Raji (cell line): ENCODE measurements at regions not wholly inside any gene's neighbourhood (a gene's known extent, or its start where the extent isn't known, plus 50 kb on each side); places are given as distances from the start of the nearest gene placed in this dataset.
A peak's percentile ranks its signal among the peaks of the same experiment; 100 is the strongest.

Experiments used
- POLR2A ChIP-seq: IDR thresholded peaks from 2 replicates; pipeline ENCODE4 v1.6.1; 2011; ENCODE audit warnings: low read depth, low read length, control low read depth; ENCODE audit not compliant: insufficient read depth

DNA sequence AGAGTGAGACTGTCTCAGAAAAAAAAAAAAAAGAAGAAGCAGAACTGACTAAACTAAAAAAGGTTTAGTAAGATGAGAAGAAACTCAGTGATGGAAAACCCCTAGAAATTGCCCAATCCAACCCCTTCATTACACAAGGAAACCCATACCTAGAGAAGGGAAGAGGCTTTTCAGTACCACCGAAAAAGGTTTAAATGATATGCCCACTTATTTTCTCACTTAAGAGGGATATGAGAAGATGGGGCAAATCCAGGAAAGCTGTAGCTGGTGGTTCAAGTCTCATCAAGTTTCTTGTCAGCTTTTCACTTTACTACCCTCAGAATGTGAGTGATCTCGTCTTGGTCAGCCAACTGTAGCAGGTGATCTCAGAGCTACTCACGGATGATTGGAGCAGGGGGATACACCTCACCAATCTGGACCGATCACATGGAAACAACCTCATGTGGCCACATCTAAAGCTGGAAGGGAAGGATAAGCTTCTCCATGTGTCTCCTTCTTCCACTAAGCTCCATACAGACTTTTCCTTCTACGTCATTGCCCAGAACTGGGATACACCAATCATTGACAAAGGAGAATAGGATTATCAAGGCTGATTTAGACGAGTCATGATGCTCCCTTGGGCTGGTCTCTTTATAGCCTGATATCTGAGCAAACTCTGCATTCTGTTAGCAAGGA, 126.7 kb upstream of the POU3F1 start:
- TF ChIP-seq POLR2A = no peak

DNA sequence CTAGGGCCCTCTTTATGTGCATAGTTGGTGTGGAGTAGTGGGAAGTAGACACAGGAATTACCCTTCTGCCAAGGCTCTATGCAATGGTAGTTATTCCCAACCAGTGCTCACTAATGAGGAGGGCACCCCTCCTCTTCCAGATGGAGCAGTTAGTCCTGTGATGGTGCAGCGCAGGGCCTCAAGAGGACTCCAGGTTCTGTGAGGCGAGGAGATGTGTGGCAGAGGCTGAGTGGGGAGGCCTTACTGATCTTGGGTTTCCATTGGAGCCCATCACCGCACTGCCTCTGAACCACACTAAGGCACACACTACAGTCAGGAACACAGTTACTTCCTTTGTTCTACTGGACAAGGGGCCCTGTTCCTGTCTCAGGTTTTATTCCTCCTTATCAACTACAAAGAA, 122.5 kb upstream of the POU3F1 start:
- no peak for TF ChIP-seq POLR2A

DNA sequence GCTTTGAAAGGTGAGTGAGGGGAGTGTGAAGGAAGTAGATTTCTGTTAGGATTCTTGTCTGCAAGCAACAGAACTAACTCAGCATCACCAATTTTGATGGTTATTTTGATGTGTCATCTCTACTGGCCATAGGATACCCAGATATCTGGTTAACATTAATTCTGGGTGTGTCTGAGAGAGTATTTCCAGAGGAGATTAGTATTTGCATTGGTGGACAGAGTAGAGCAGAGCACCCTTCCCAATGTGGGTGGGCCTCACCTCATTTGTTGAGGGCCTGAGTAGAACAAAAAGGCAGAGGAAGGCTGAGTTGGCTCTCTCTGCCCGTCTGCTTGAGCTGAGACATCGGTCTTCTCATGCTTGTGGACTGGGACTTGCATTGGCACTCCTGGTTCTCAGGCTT, 121.8 kb upstream of the POU3F1 start:
- no peak for TF ChIP-seq POLR2A

DNA sequence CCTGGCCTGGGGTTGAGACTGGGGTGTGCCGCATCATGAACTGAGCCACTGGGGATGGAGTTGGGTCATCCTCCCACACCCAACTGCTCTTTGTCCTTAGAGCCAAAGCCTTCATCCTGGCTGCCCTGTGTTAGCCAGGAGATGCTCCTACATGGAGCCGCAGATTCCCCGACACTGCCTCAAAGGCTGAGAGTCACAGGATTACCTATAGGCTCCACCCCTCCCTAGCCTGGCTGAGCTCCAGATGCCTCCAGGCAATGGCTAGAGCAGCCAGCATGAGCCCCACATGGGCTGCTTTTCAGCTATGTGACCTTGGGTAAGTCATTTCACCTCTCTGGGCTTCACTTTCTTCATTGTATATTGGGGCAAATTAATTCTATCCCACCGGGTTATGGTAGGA, 119.9 kb upstream of the POU3F1 start:
- TF ChIP-seq POLR2A = no peak

DNA sequence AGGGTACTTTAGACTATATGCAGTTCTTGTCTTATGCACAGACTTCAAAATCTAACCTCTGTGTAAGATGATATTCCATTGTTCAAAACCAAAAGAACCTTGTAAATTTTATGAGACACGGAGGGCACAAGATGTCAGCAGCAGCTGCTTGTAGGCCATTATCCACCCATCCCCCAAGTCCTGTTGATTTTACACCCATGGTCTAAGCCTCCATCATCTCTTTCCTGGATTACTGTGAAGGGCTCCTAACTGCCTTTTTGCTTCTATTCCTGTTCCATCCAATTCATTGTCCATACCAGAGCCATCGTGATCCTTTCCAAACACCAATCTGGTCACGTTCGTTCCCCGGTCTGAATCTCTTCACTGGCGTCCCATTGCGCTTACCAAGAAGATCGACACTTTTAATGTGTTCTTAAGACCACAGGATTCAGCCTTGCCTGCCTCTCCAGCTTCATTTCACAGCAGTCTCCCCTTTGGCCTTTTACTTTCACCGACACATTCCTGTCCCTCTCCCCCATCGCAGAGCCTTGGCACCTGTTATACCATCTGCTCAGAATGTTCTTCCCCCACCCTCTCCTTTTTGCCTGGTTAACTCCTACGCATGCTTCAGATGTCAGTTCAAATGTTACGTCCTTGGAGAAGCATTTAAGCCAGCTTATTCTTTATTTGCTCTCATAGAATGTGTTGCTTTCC, 107.3 kb upstream of the POU3F1 start:
- TF ChIP-seq POLR2A = peak; percentile 75

DNA sequence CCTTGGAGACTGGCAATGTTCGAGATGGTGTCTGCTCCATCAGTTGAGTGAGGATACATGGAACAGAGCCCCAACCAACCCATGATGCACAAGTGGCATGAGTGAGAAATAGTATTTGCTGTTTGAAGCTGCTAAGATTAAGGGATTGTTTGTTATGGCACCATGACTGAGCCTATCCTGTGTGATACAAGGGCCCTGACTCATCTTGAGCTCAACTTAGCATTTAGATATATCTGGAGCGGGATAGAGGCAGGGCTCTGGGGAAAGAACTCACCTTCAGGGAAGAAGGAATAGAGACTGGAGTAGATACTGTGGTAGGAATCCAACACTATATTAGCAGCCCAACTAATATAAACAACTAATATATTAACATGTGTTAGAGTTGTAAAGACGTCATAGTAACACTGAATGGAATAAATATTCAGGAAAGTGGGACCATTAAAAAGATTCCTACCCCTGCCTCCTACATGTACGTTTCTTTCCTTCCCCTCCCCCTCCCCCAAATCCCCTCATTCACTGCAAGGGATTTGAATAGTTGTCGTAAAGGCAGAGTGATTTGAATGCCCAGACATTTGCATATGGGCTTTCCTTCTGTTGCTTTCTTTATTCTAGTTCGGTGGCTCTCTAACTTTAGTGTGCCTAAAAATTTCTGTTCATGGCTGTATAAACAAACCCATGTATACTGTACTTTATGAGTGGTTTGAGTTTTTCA, 106.6 kb upstream of the POU3F1 start:
- TF ChIP-seq POLR2A = no peak; the same call in 1 of the 2 replicates

DNA sequence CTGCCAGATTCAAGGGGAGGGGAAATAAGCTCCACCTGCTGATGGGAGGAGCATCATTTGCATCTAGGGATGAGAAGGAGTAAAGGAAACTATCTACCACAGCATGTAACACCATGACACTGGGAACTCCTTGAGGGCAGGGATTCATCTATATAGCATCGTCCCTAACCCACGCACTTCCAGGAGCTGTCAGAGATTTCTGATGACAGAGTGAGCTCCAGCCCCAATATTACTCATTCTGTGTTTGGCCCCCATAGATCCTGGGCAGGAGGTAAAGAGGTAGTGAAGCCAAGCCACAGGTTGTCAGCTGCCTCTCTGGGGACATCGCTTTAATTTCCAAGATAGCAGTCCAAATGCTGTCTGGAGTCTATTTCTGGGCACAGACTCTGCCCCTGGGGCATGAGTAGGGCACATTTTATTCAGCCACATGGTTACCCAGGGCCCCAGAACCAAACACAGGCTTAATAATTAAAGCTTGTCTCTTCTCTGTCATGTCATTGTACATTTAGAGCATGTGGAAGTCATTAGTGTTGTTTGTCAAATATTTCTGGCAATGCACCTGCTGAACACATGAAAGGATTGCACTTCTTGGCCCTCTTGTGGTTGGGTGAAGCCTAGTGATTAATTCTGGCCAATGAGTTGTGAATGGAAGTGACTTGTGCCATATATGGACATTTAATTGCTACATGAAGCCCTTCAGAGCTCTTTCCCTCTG, 105.9 kb upstream of the POU3F1 start:
- TF ChIP-seq POLR2A = peak; percentile 72

GRCh38 chr1:38151399-38151798, 104.8 kb upstream of the POU3F1 start:
- TF ChIP-seq POLR2A = peak; percentile 23; the same call in 1 of the 2 replicates

- no peak for TF ChIP-seq POLR2A
These were observed 96.0 kb upstream of the POU3F1 start for GRCh38 chr1:38142606-38143005.

DNA sequence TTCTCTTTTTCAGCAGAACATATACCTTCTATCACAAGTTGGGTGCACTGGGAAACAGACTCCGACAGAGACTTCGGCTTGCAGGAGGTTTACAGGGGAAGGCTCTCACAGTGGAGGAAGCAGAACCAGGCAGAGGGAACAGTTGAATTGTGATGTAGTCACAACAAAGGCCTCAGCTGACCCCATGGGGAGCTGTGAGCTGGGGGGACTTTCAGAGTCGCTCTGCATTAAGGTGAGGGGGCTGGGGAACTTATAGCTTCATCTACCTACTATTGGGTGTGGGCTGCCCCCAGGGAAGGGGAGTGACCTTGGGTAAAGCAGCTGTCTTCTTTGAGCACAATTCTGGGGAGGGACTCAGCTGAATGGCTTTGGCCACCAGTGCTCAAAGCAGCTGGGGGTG, 94.9 kb upstream of the POU3F1 start:
- no peak for TF ChIP-seq POLR2A

DNA sequence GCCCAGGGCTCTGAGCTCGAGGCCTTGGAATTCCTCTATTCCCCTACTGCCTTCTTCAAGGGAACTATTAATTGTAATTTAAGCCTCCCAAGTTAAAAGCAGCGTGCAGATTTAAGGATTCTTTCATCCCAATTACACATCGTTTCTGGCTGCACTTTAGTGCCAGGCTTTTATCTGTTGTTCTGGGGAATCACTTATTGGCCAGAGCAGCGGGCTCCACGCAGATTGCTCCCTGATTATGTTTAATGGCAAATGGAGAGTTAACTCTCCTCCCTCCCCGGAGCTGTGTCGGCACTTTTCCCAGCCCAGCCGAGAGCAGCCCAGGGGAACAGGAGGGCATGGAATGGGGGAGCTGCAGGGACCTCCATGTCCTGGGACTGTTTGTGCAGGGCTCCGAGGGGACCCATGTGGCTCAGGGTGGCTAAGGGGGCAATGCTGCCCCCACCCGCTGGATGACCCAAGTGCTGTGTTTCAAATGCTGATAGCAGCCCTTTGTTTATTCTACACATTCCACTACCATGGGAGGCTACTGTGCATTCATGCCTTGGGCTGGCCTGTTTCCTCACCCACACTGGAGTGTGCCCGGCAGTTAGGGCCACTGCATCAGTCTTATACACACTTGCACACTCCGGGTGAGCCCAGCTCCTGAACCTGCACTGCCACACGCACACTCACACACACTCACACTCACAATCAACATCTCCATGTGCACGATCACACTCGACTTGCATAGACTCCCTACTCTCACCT, 93.3 kb upstream of the POU3F1 start:
- TF ChIP-seq POLR2A = no peak

DNA sequence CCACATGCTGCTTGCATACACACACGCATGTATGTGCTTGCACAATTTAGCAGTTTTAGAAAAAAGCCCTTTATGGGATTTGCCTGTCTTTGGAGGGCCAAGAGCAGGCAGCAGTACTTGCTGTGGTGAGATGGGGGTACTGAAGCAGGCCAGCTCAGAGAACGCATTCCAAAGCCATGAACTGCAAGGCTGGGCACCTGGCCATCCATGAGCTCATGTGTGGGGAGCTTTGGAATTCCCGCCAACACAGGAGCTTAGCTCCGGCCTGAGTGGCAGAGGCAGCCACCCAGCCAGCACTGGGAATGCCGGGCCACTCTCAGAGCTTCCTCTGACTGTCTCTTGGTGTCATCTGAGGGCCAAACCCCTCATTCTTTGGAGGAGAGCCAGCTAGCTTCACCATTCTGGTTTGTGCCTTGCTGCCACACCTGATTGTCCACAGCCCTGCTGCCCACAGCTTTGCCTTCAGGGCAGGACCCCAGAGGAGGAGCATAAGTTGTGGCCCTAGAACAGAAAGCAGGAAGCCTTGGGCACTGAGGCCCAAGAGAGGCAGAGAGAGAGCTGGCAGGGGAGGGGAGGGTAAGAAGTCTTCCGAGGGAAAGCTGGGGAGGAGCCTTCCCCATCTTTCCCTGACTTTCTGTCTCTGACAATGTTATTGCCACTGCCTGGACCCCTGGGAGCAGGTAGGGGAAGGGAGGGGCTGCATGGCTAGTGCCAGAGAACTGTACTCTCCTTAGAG, 92.1 kb upstream of the POU3F1 start:
- TF ChIP-seq POLR2A = no peak

DNA sequence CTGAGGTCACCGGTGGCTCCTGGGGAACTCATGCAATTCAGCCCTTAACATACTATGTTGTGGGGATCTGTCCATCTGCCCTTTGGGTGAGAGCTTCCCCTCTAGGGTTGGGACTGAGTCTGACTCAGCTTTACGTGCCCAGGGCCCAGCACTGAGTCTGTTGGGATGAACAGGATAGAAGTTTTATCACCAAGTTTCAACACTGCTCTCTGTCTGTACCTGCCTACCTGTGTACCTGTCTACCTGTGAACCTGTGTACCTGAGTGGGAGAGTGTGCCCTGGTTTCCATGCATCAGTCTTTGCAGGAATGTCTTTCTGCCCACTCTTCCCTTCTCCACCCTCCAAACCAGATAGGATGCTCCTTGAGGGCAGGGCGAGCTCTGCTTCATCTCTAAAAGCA, 90.6 kb upstream of the POU3F1 start:
- TF ChIP-seq POLR2A = no peak

DNA sequence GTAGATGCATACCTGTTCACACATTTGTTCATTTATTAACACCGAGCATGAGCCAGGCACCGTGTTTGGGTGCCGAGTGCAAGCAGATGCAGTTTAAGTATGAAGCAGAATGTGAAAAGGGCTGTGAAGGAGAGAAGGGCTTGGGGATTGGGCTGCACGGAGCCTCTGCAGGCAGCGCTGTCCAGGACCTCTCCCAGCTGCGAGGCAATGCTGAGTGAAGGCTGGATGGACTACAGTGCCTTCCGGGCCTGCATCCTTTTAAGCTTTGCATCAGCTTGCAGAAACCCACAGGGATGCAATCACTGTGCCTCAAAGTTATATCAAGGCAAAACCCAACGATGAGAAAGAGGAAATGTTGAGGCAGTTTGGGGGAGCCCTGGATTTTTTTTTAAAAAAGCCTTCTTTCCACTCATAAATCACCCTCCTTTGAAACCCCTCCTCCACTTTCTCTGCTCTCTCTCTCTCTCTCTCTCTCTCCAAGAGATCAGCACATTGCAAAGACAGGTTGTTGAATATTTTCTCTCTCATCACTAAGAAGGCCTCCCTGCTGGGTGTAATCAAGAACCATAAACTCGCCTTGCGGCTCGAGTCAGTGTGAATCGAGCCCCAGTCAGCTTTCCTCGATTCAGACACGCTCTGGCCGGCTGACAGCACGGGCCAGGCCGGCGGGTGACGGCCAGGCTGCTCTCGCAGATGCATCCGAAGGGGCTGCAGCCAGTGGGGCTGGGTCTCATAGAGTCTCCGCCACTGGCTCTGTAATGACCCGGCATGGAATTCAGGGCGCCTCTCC, 89.2 kb upstream of the POU3F1 start:
- no peak for TF ChIP-seq POLR2A

- TF ChIP-seq POLR2A = no peak
These were observed 87.7 kb upstream of the POU3F1 start for GRCh38 chr1:38134294-38134755.
